K562 (cell line): ENCODE measurements at regions not wholly inside any gene's neighbourhood (a gene's known extent, or its start where the extent isn't known, plus 50 kb on each side); places are given as distances from the start of the nearest gene placed in this dataset.

Source experiments
- ATAC-seq: fragments of 200-7000 bp; cut with Tn5 transposase; 3 replicates; pipeline ENCODE4 v1.9.1; 2020; ENCODE audit warnings: moderate library complexity
- BruUV-seq: library from RNA; stranded (reverse); fragments of 400-500 nt; replicated peaks from 2 replicates; lab custom pipeline; 2021; lab: Mats Ljungman, UMichigan
- CTCF ChIA-PET: fragments of 300-600 bp; formaldehyde crosslinking; extraction: SDS; loops from one replicate; lab custom pipeline; 2021; ENCODE audit warnings: low intra/inter-chr PET ratio; lab: Yijun Ruan, JAX
- POLR2A ChIA-PET: fragments of 300-600, 350-650 bp; sonication (Branson Sonifier 250); formaldehyde crosslinking; extraction: SDS; loops from one replicate; lab custom pipeline; 2021; ENCODE audit warnings: antibody characterized with exemption, inconsistent platforms; lab: Yijun Ruan, JAX
- DNase-seq, 4 experiments: peaks; one replicate each; pipeline versions ENCODE4 v3.0.0 to v3.0.0-alpha.2; 2011 to 2018; ENCODE audit warnings: low spot score in 3 of 4, mixed read lengths in 3 of 4; ENCODE audit errors: extremely low read depth in 1 of 4
- FAIRE-seq: peaks from 2 replicates; lab custom pipeline; 2011; peaks lifted over from hg19 to GRCh38; lab: Jason Lieb, UNC
- H2AFZ ChIP-seq: 2 replicates; pipeline ENCODE4 v1.6.0; 2011; ENCODE audit warnings: low read depth, low read length, control low read depth, inconsistent platforms
- H3K27ac ChIP-seq: fragments of 200-600 bp; 3 replicates; pipeline ENCODE4 v1.8.0; 2011; ENCODE audit warnings: low read depth, mild to moderate bottlenecking, control low read depth, inconsistent platforms, low read length, moderate library complexity, mixed read lengths; ENCODE audit errors: extremely low read depth
- H3K27me3 ChIP-seq, 2 experiments: fragments of 300-600 bp in 1 of 2; 2 replicates in 1 of 2; 3 replicates in 1 of 2; pipeline versions ENCODE4 v1.6.0 to v1.8.0; 2011; ENCODE audit warnings: inconsistent platforms in 2 of 2, low read length in 2 of 2, mild to moderate bottlenecking in 1 of 2, mixed read lengths in 1 of 2, moderate library complexity in 1 of 2; ENCODE audit not compliant: control insufficient read depth in 2 of 2, insufficient read depth in 2 of 2
- H3K36me3 ChIP-seq: fragments of 300-600 bp; 3 replicates; pipeline ENCODE4 v1.8.0; 2011; ENCODE audit warnings: mild to moderate bottlenecking, low read length, inconsistent platforms; ENCODE audit not compliant: control insufficient read depth, insufficient read depth
- H3K4me1 ChIP-seq, 2 experiments: fragments of 200-600 bp in 1 of 2; replicated peaks in 1 of 2; 2 replicates in 1 of 2; 3 replicates in 1 of 2; pipeline versions ENCODE4 v1.5.1 to v1.8.0; 2011; ENCODE audit warnings: inconsistent platforms in 2 of 2, low read length in 2 of 2, mild to moderate bottlenecking in 1 of 2, mixed read lengths in 1 of 2, moderate library complexity in 1 of 2; ENCODE audit not compliant: control insufficient read depth in 2 of 2, insufficient read depth in 2 of 2
- H3K4me2 ChIP-seq: 2 replicates; pipeline ENCODE4 v1.6.1; 2011; ENCODE audit warnings: low read length, control low read depth, inconsistent platforms, mixed read lengths; ENCODE audit not compliant: insufficient read depth
- H3K4me3 ChIP-seq: fragments of 200-600 bp; sonication (generic), shearing (Covaris generic); 2 replicates; pipeline ENCODE4 v1.5.1; 2016; ENCODE audit warnings: control low read depth, inconsistent platforms
- H3K79me2 ChIP-seq: fragments of 200-600 bp; 3 replicates; pipeline ENCODE4 v1.8.0; 2011; ENCODE audit warnings: low read length, inconsistent platforms; ENCODE audit not compliant: control insufficient read depth, insufficient read depth
- H3K9ac ChIP-seq, 2 experiments: 2 replicates each; pipeline versions ENCODE4 v1.6.0 to v1.6.1; 2011; ENCODE audit warnings: low read depth in 2 of 2, low read length in 2 of 2, control low read depth in 1 of 2, inconsistent platforms in 1 of 2, mild to moderate bottlenecking in 1 of 2, mixed read lengths in 1 of 2; ENCODE audit not compliant: insufficient read depth in 1 of 2
- H3K9me1 ChIP-seq: one replicate; pipeline ENCODE4 v1.6.0; 2011; ENCODE audit warnings: inconsistent platforms, mild to moderate bottlenecking, low read length, moderate library complexity; ENCODE audit not compliant: control insufficient read depth, insufficient read depth
- H3K9me3 ChIP-seq: replicated peaks from 2 replicates; pipeline ENCODE4 v1.5.1; 2011; ENCODE audit warnings: low read depth, low read length, inconsistent platforms; ENCODE audit not compliant: control insufficient read depth, insufficient read depth
- H4K20me1 ChIP-seq: replicated peaks from 2 replicates; pipeline ENCODE4 v1.6.1; 2011; ENCODE audit warnings: low read length, inconsistent platforms, mixed read lengths; ENCODE audit not compliant: control insufficient read depth, insufficient read depth
- ADNP ChIP-seq: fragments of 200-800 bp; sonication (Bioruptor generic); IDR thresholded peaks from 2 replicates; pipeline ENCODE4 v1.6.1; 2016; ENCODE audit warnings: missing genetic modification characterization, missing compliant biosample characterization
- CBX8 ChIP-seq: fragments of 200-600 bp; sonication (generic); IDR thresholded peaks from 2 replicates; pipeline ENCODE4 v1.6.1; 2012; ENCODE audit warnings: borderline replicate concordance, mixed run types, low read depth, mild to moderate bottlenecking, moderate library complexity, mixed read lengths, low read length, control low read depth, inconsistent platforms; ENCODE audit not compliant: poor library complexity, severe bottlenecking; ENCODE audit errors: extremely low read depth
- CCAR2 ChIP-seq: fragments of 200-400 bp; formaldehyde crosslinking; IDR thresholded peaks from 2 replicates; pipeline ENCODE4 v1.6.1; 2017; ENCODE audit warnings: mild to moderate bottlenecking, low read depth, low read length
- CTBP1 ChIP-seq: fragments of 450-650 bp; IDR thresholded peaks from 2 replicates; pipeline ENCODE4 v1.6.1; 2016; ENCODE audit warnings: borderline replicate concordance
- EGR1 ChIP-seq: fragments of 450-650 bp; conservative IDR thresholded peaks from 2 replicates; pipeline ENCODE4 v1.6.1; 2017; ENCODE audit warnings: mild to moderate bottlenecking
- ETV5 ChIP-seq: sonication (generic); formaldehyde crosslinking; IDR thresholded peaks from 2 replicates; pipeline ENCODE4 v1.4.0; 2020; ENCODE audit warnings: low read depth, mild to moderate bottlenecking, missing genetic modification reagents
- FOXK1 ChIP-seq: sonication (generic); formaldehyde crosslinking; IDR thresholded peaks from 2 replicates; pipeline ENCODE4 v1.8.0; 2022; ENCODE audit warnings: missing genetic modification reagents, mild to moderate bottlenecking, borderline replicate concordance
- GABPB1 ChIP-seq: sonication (generic); formaldehyde crosslinking; IDR thresholded peaks from 2 replicates; pipeline ENCODE4 v1.8.0; 2022; ENCODE audit warnings: mild to moderate bottlenecking, missing genetic modification reagents
- MCM5 ChIP-seq: fragments of 450-650 bp; IDR thresholded peaks from 2 replicates; pipeline ENCODE4 v1.6.1; 2016; ENCODE audit warnings: low read depth
- OTX1 ChIP-seq: fragments of 450-650 bp; formaldehyde crosslinking; IDR thresholded peaks from 2 replicates; pipeline ENCODE4 v1.4.0; 2022; ENCODE audit warnings: mild to moderate bottlenecking
- PATZ1 ChIP-seq: fragments of 250-450 bp; sonication (Bioruptor Pico); IDR thresholded peaks from 2 replicates; pipeline ENCODE4 v1.5.0; 2020; ENCODE audit warnings: mild to moderate bottlenecking, borderline replicate concordance
- RB1 ChIP-seq: fragments of 450-650 bp; IDR thresholded peaks from 2 replicates; pipeline ENCODE4 v1.6.1; 2017; ENCODE audit warnings: low read depth, mild to moderate bottlenecking
- RBFOX2 ChIP-seq: fragments of 200-400 bp; formaldehyde crosslinking; IDR thresholded peaks from 2 replicates; pipeline ENCODE4 v1.6.1; 2017; ENCODE audit warnings: low read depth, mild to moderate bottlenecking, low read length, moderate library complexity
- SRSF7 ChIP-seq: fragments of 200-400 bp; formaldehyde crosslinking; optimal IDR thresholded peaks from 2 replicates; pipeline ENCODE3; 2017; ENCODE audit warnings: mild to moderate bottlenecking, low read depth, low read length
- ZNF140 ChIP-seq: fragments of 250-450 bp; sonication (Bioruptor Pico); IDR thresholded peaks from 2 replicates; pipeline ENCODE4 v1.8.0; 2021; ENCODE audit warnings: moderate library complexity, mild to moderate bottlenecking, inconsistent platforms
- ZNF143 ChIP-seq: sonication (generic); formaldehyde crosslinking; IDR thresholded peaks from 2 replicates; pipeline ENCODE4 v1.9.0; 2022; ENCODE audit warnings: mild to moderate bottlenecking, missing genetic modification reagents
- ZNF384 ChIP-seq: IDR thresholded peaks from 2 replicates; pipeline ENCODE4 v1.6.1; 2012; ENCODE audit warnings: low read depth, low read length, improper control_type of control experiment
- ZNF398 ChIP-seq: fragments of 250-450 bp; sonication (Bioruptor Pico); IDR thresholded peaks from 2 replicates; pipeline ENCODE4 v1.8.0; 2021; ENCODE audit warnings: moderate library complexity, mild to moderate bottlenecking, inconsistent platforms
- WGBS: fragments of 100-300 bp; shearing (Covaris generic); methylation state at CpG from one replicate; pipeline ENCODE4 v1.1.6; 2016; ENCODE audit warnings: low coverage, mixed read lengths; ENCODE audit not compliant: insufficient coverage; ENCODE audit errors: missing lambda C conversion rate; 5-methylcytosine and 5-hydroxymethylcytosine counted together
- in situ Hi-C: fragments of 300-500 bp; cut with MboI; formaldehyde crosslinking; loops from 4 replicates; pipeline ENCODE4 v1.15.0; 2018; ENCODE audit warnings: inconsistent platforms, mixed read lengths
- intact Hi-C: fragments of 100-400 bp; cut with micrococcal nuclease; formaldehyde crosslinking; loops from 2 replicates; pipeline ENCODE4 v1.14.2; 2022

GRCh38 chr18:38007676-38008330 lies 442.2 kb upstream of the CELF4 start:
- POLR2A ChIA-PET, result no interaction called here
- no peaks in the 10 kb centered on the region; the same call in 1 of the 2 replicates for H3K9me3 ChIP-seq
- H3K4me3 ChIP-seq, result no peak overlapping the region
- CTCF ChIA-PET, result no interaction called here
- H3K27me3 ChIP-seq, result no peaks in the 10 kb centered on the region
- FAIRE-seq (no peak), ATAC-seq (no peak)
- no peak overlapping the region for H3K9ac ChIP-seq
- no peak overlapping the region for H3K4me2 ChIP-seq
- 2% methylated on average over 6 of the region's 6 CpGs for WGBS
- no peaks in the 10 kb centered on the region for H3K36me3 ChIP-seq
- no TSS peak for BruUV-seq
- H3K79me2 ChIP-seq, result no peaks in the 10 kb centered on the region
- intact Hi-C loops, result no loop called here
- H2AFZ ChIP-seq, result no peak overlapping the region
- in situ Hi-C loops, result no loop called here
- no peaks in the 10 kb centered on the region for H4K20me1 ChIP-seq
- TF ChIP-seq CTBP1 (no peak), EGR1 (no peak), ZNF143 (CRISPR knock-in tag) (no peak), ZNF384 (no peak), ZNF140 (CRISPR knock-in tag) (no peak), SRSF7 (no peak), CBX8 (no peak), GABPB1 (CRISPR knock-in tag) (no peak), CCAR2 (no peak), ETV5 (CRISPR knock-in tag) (no peak), FOXK1 (CRISPR knock-in tag) (no peak), PATZ1 (CRISPR knock-in tag) (no peak), MCM5 (no peak), RBFOX2 (no peak), OTX1 (no peak), RB1 (no peak), ADNP (tag) (no peak), ZNF398 (no peak)
- TF ChIP-seq, all 486 proteins: peak for 0
- Histone ChIP-seq H3K27ac (no peak overlapping the region), H3K4me1 (no peaks in the 10 kb centered on the region), H3K9me1 (no peaks in the 10 kb centered on the region)
- no peak for DNase-seq
